SK-N-SH (cell line): ENCODE measurements at regions not wholly inside any gene's neighbourhood (a gene's known extent, or its start where the extent isn't known, plus 50 kb on each side); places are given as distances from the start of the nearest gene placed in this dataset.

Source experiments
- CTCF ChIA-PET: fragments of 300-600, 350-600 bp; formaldehyde crosslinking; extraction: SDS; loops from one replicate; lab custom pipeline; 2021; lab: Yijun Ruan, JAX
- POLR2A ChIA-PET: fragments of 350-600 bp; sonication (Branson Sonifier 250); formaldehyde crosslinking; extraction: SDS; loops from one replicate; lab custom pipeline; 2020; ENCODE audit warnings: antibody characterized with exemption, inconsistent platforms; lab: Yijun Ruan, JAX
- DNase-seq: peaks from one replicate; pipeline ENCODE4 v3.0.0; 2012
- H2AFZ ChIP-seq: fragments of 200-600 bp; sonication (generic); 2 replicates; pipeline ENCODE4 v1.8.1; 2016; ENCODE audit warnings: antibody characterized with exemption, mild to moderate bottlenecking, low read depth
- H3F3A ChIP-seq: fragments of 200-600 bp; sonication (generic); replicated peaks from 2 replicates; pipeline ENCODE3; 2016; ENCODE audit warnings: antibody characterized with exemption, mild to moderate bottlenecking; ENCODE audit not compliant: insufficient read depth
- H3K27ac ChIP-seq, 2 experiments: fragments of 200-500 bp in 1 of 2; fragments of 200-600 bp in 1 of 2; sonication (Bioruptor generic) in 1 of 2; sonication (generic), shearing (Covaris generic) in 1 of 2; 2 replicates each; pipeline versions ENCODE4 v1.5.1 to v1.6.1; 2014 to 2016; ENCODE audit warnings: low read depth in 2 of 2, inconsistent platforms in 1 of 2, low read length in 1 of 2, mild to moderate bottlenecking in 1 of 2, mixed read lengths in 1 of 2
- H3K27me3 ChIP-seq: fragments of 200-600 bp; sonication (generic), shearing (Covaris generic); 2 replicates; pipeline ENCODE4 v1.6.1; 2016; ENCODE audit warnings: mixed run types; ENCODE audit not compliant: insufficient read depth
- H3K36me3 ChIP-seq, 2 experiments: fragments of 200-500 bp in 1 of 2; fragments of 200-600 bp in 1 of 2; sonication (Bioruptor generic) in 1 of 2; sonication (generic) in 1 of 2; replicated peaks in 1 of 2; 2 replicates each; pipeline versions ENCODE3 to v1.5.1; 2014 to 2016; ENCODE audit warnings: low read length in 1 of 2, mild to moderate bottlenecking in 1 of 2; ENCODE audit not compliant: insufficient read depth in 2 of 2, control insufficient read depth in 1 of 2
- H3K4me1 ChIP-seq, 2 experiments: fragments of 200-500 bp in 1 of 2; fragments of 200-600 bp in 1 of 2; sonication (Bioruptor generic) in 1 of 2; sonication (generic), shearing (Covaris generic) in 1 of 2; 2 replicates each; pipeline versions ENCODE4 v1.5.1 to v1.6.1; 2014 to 2016; ENCODE audit warnings: low read depth in 1 of 2, low read length in 1 of 2, mixed run types in 1 of 2; ENCODE audit not compliant: insufficient read depth in 2 of 2, control insufficient read depth in 1 of 2
- H3K4me2 ChIP-seq: fragments of 200-600 bp; sonication (generic), shearing (Covaris generic); 2 replicates; pipeline ENCODE4 v1.6.1; 2017; ENCODE audit warnings: mixed run types
- H3K4me3 ChIP-seq, 2 experiments: fragments of 200-500 bp in 1 of 2; fragments of 200-600 bp in 1 of 2; sonication (Bioruptor generic) in 1 of 2; sonication (generic), shearing (Covaris generic) in 1 of 2; 2 replicates each; pipeline versions ENCODE4 v1.5.1 to v1.8.1; 2014 to 2016; ENCODE audit warnings: low read depth in 2 of 2, inconsistent platforms in 1 of 2, low read length in 1 of 2, mild to moderate bottlenecking in 1 of 2, mixed read lengths in 1 of 2, moderate library complexity in 1 of 2
- H3K79me2 ChIP-seq: fragments of 200-600 bp; sonication (generic); 2 replicates; pipeline ENCODE4 v1.8.1; 2017; ENCODE audit warnings: mild to moderate bottlenecking; ENCODE audit not compliant: insufficient read depth
- H3K9ac ChIP-seq: fragments of 200-600 bp; sonication (generic); 2 replicates; pipeline ENCODE4 v1.6.1; 2017; ENCODE audit warnings: mixed run types
- H3K9me2 ChIP-seq: fragments of 200-600 bp; sonication (generic); 2 replicates; pipeline ENCODE4 v1.6.1; 2017; ENCODE audit warnings: mixed run types
- H3K9me3 ChIP-seq: fragments of 200-600 bp; sonication (generic); 2 replicates; pipeline ENCODE4 v1.6.1; 2017; ENCODE audit warnings: mixed run types, mild to moderate bottlenecking, moderate library complexity
- H4K20me1 ChIP-seq: fragments of 200-600 bp; sonication (generic); 2 replicates; pipeline ENCODE4 v1.6.1; 2017; ENCODE audit warnings: mild to moderate bottlenecking, mixed run types; ENCODE audit not compliant: insufficient read depth
- CHD2 ChIP-seq: fragments of 150-350 bp; IDR thresholded peaks from 2 replicates; pipeline ENCODE4 v1.6.1; 2018; ENCODE audit warnings: low read length; ENCODE audit not compliant: partially characterized antibody
- CTCF ChIP-seq: fragments of 200-600 bp; sonication (generic); IDR thresholded peaks from 2 replicates; pipeline ENCODE4 v1.6.1; 2017; ENCODE audit warnings: antibody characterized with exemption, mild to moderate bottlenecking, moderate library complexity
- EP300 ChIP-seq, 2 experiments: IDR thresholded peaks; 2 replicates each; pipeline versions ENCODE4 v1.4.0 to v1.6.1; 2012; ENCODE audit warnings: borderline replicate concordance in 1 of 2, low read depth in 1 of 2, low read length in 1 of 2
- FOSL2 ChIP-seq: IDR thresholded peaks from 2 replicates; pipeline ENCODE4 v1.4.0; 2012; ENCODE audit warnings: low read depth, mild to moderate bottlenecking, moderate library complexity, borderline replicate concordance
- GATA2 ChIP-seq: sonication (generic); formaldehyde crosslinking; IDR thresholded peaks from 2 replicates; pipeline ENCODE4 v1.5.0; 2020; ENCODE audit warnings: mild to moderate bottlenecking, missing genetic modification reagents
- IRF3 ChIP-seq: fragments of 150-350 bp; IDR thresholded peaks from 2 replicates; pipeline ENCODE4 v1.6.1; 2016; ENCODE audit warnings: mild to moderate bottlenecking, low read depth, low read length
- MXI1 ChIP-seq: IDR thresholded peaks from 2 replicates; pipeline ENCODE4 v1.6.1; 2012; ENCODE audit warnings: mild to moderate bottlenecking, low read depth, low read length, improper control_type of control experiment
- PBX3 ChIP-seq: IDR thresholded peaks from 2 replicates; pipeline ENCODE4; 2012
- POLR2AphosphoS5 ChIP-seq: IDR thresholded peaks from 2 replicates; pipeline ENCODE4 v1.6.1; 2012; ENCODE audit warnings: low read depth, low read length
- RAD21 ChIP-seq: IDR thresholded peaks from 2 replicates; pipeline ENCODE4 v1.6.1; 2012; ENCODE audit warnings: mild to moderate bottlenecking, low read length
- REST ChIP-seq: IDR thresholded peaks from 2 replicates; pipeline ENCODE4 v1.6.1; 2012; ENCODE audit warnings: mild to moderate bottlenecking, low read depth, low read length, moderate library complexity
- RFX5 ChIP-seq: IDR thresholded peaks from 2 replicates; pipeline ENCODE4 v1.6.1; 2012; ENCODE audit warnings: mild to moderate bottlenecking, improper control_type of control experiment, low read length
- SIN3A ChIP-seq: IDR thresholded peaks from 2 replicates; pipeline ENCODE4 v1.6.1; 2012; ENCODE audit warnings: low read depth, mild to moderate bottlenecking, low read length, moderate library complexity, borderline replicate concordance
- SMC3 ChIP-seq: IDR thresholded peaks from 2 replicates; pipeline ENCODE4 v1.6.1; 2012; ENCODE audit warnings: low read depth, low read length, improper control_type of control experiment
- TAF1 ChIP-seq: IDR thresholded peaks from 2 replicates; pipeline ENCODE4 v1.6.1; 2012; ENCODE audit warnings: low read depth, mild to moderate bottlenecking, low read length, moderate library complexity, borderline replicate concordance
- TEAD4 ChIP-seq: IDR thresholded peaks from 2 replicates; pipeline ENCODE4 v1.4.0; 2012; ENCODE audit warnings: mild to moderate bottlenecking, borderline replicate concordance; ENCODE audit not compliant: insufficient read depth
- YY1 ChIP-seq: IDR thresholded peaks from 2 replicates; pipeline ENCODE4 v1.4.0; 2012; ENCODE audit warnings: low read depth, mild to moderate bottlenecking
- ZBTB33 ChIP-seq: IDR thresholded peaks from 2 replicates; pipeline ENCODE4 v1.4.0; 2012; ENCODE audit warnings: low read depth, borderline replicate concordance
- WGBS: methylation state at CpG from one replicate; pipeline ENCODE4 v1.1.6; 2017; ENCODE audit warnings: low lambda C conversion rate; 5-methylcytosine and 5-hydroxymethylcytosine counted together

- CTCF ChIA-PET = no interaction called here
- Histone ChIP-seq H3K9me3 (no peaks in the 10 kb centered on the region), H3K4me2 (no peak overlapping the region), H4K20me1 (no peaks in the 10 kb centered on the region), H3K79me2 (no peaks in the 10 kb centered on the region), H3K27me3 (no peaks in the 10 kb centered on the region), H3K9me2 (no peaks in the 10 kb centered on the region), H3K4me3 (no peak overlapping the region), H2AFZ (no peak overlapping the region), H3F3A (no peaks in the 10 kb centered on the region), H3K4me1 (no peaks in the 10 kb centered on the region), H3K9ac (no peak overlapping the region), H3K36me3 (no peaks in the 10 kb centered on the region), H3K27ac (no peak overlapping the region)
- WGBS = 11% methylated on average over 4 of the region's 4 CpGs
- DNase-seq = no peak
- no peak for TF ChIP-seq CHD2
- no peak for TF ChIP-seq SIN3A
- TF ChIP-seq CTCF = no peak
- TF ChIP-seq POLR2AphosphoS5 = no peak
- no peak for TF ChIP-seq PBX3
- TF ChIP-seq FOSL2 = no peak
- no peak for TF ChIP-seq IRF3
- TF ChIP-seq TAF1 = no peak
- TF ChIP-seq RAD21 = no peak
- no peak for TF ChIP-seq GATA2 (CRISPR knock-in tag)
- no peak for TF ChIP-seq ZBTB33
- TF ChIP-seq RFX5 = no peak
- TF ChIP-seq SMC3 = no peak
- no peak for TF ChIP-seq MXI1
- TF ChIP-seq REST = no peak
- TF ChIP-seq EP300 (IDR thresholded peaks at IDR 0.05; ENCODE audit: borderline replicate concordance in 1 of 2, low read depth in 1 of 2, low read length in 1 of 2) = no peak
- no peak for TF ChIP-seq YY1
- no peak for TF ChIP-seq TEAD4
- POLR2A ChIA-PET = no interaction called here
These were observed 190.3 kb upstream of the FAM241A start for GRCh38 chr4:111955001-111955400.
